HL-60 (cell line): ENCODE measurements at regions not wholly inside any gene's neighbourhood (a gene's known extent, or its start where the extent isn't known, plus 50 kb on each side); places are given as distances from the start of the nearest gene placed in this dataset.

Source experiments
- GABPA ChIP-seq: IDR thresholded peaks from 2 replicates; pipeline ENCODE4 v1.6.1; 2012; ENCODE audit warnings: low read depth
- POLR2AphosphoS5 ChIP-seq: IDR thresholded peaks from 2 replicates; pipeline ENCODE4 v1.6.1; 2012; ENCODE audit warnings: low read depth
- SPI1 ChIP-seq: IDR thresholded peaks from 2 replicates; pipeline ENCODE4 v1.6.1; 2012; ENCODE audit warnings: low read depth, mild to moderate bottlenecking, borderline replicate concordance
- TF ChIP-seq, protein P1 (sequence below): IDR thresholded peaks from one replicate; pipeline ENCODE4 v1.5.1; 2011; ENCODE audit warnings: low read length, control low read depth, inconsistent platforms; ENCODE audit not compliant: insufficient read depth

DNA sequence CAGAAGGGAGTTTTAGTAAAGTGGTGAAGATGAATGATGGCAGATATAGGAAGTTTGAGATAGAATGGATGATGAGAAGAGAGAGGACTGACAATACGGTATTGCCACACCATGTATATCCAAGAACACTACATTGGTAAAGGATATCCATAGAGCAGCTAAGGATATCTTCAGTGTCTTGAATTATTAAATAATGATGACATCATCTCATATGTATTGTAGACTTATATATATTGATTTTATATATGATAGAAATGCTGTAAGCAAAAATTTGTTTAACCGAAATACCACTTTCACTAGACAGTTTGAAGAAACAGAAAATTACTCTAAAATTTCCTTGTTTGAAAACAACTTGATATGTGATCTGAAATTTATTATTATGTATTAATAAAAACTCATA, 89.0 kb downstream of the SEPTIN7 start:
- TF ChIP-seq, protein P1, sequence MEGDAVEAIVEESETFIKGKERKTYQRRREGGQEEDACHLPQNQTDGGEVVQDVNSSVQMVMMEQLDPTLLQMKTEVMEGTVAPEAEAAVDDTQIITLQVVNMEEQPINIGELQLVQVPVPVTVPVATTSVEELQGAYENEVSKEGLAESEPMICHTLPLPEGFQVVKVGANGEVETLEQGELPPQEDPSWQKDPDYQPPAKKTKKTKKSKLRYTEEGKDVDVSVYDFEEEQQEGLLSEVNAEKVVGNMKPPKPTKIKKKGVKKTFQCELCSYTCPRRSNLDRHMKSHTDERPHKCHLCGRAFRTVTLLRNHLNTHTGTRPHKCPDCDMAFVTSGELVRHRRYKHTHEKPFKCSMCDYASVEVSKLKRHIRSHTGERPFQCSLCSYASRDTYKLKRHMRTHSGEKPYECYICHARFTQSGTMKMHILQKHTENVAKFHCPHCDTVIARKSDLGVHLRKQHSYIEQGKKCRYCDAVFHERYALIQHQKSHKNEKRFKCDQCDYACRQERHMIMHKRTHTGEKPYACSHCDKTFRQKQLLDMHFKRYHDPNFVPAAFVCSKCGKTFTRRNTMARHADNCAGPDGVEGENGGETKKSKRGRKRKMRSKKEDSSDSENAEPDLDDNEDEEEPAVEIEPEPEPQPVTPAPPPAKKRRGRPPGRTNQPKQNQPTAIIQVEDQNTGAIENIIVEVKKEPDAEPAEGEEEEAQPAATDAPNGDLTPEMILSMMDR: no peak
- no peak for TF ChIP-seq SPI1
- no peak for TF ChIP-seq GABPA
- no peak for TF ChIP-seq POLR2AphosphoS5
